ENCODE measurements at regions not wholly inside any gene's neighbourhood (a gene's known extent, or its start where the extent isn't known, plus 50 kb on each side); places are given as distances from the start of the nearest gene placed in this dataset.
"Not testable (repeated sequence)": the region's sequence is repeated elsewhere in the genome, so short reads cannot be mapped to it uniquely, and the experiment has no call there.

DNA sequence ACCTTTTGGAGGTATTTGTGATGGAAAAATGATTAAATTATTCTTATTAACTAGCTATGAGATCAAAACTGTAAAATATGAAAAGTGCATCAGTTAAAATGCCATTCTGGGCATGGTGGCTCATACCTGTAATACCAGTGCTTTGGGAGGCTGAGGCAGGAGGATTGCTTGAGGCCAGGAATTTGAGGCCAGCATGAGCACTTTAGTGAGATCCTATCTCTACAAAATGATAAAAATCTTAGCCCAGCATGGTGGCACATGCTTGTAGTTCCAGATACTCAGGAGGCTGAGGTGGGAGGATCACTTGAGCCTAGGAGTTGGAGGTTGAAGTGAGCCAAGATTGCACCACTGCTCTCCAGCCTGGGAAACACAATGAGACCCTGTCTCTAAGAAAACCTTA is 252.5 kb upstream of the SEMA6A start:
- no peak for DNase-seq

DNA sequence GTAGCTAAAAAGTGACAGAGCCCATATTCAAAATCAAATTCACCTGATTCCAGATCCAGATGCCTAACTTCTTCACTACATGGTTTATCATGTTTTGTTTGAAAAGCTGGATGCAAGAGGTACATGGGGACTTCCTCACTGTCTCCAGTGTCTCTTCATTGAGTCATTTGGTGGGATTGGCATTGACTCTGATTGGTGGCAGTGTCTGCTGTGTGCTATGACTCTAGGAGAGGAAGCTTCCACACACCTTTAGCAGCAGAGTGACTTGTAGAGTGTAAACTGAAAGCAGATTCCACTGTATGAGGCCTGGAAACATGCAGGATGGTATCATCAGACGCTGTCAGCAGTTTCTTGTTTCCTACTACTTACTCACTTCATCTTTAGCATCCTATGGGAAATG is 250.9 kb upstream of the SEMA6A start:
- DNase-seq, result no peak

DNA sequence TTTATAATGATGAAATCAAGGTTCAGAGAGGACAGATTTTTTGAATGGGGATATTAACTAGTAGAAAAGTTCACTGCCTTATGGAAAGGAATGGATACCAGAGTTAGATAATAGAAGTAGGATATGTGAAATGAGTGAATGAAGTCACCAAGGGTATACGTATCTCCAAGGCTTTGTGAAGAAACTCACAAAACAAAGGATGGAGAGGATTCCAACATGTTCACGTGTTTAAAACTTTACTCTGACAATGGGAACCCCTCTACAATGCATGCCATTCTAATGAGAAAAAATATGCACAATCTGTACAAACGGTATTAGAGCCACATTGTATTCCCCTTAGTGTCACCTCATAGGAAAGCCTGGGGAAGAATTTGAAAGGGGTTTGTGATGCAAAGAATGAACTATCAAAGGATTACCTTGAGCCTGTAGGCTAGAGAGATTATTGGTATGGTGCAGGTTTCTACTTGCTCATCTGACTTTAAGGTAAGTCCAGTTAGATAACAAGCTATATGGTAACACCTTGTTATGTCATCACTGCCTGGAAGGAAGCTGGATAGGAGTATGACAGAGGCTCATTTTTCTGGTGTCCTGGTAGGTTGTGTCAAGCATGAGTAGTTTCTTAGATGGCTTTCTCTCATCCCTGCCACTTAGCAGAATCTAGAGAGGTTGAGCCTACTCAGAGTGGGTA is 250.3 kb upstream of the SEMA6A start:
- DNase-seq, result no peak

- no peak for DNase-seq
These were observed 240.2 kb upstream of the SEMA6A start for GRCh38 chr5:116814626-116815385.

DNA sequence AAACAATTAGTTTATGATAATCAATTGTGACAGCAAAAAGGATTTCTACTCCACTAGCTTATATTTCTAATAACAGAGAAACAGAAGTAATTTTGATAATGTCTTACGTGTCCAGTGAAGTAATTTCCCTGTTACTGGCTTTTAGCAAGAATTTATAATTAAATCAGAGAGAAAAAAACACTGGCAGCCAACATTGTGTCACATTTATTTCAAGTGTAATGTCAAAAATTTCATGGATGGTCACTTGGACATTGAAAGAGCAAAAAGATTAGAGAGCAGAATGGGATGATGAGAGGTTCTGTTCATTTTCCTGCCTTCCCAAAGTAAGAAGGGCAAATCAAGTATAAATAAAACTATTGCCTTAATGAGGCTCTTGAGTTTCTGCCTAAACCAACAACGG is 239.3 kb upstream of the SEMA6A start:
- DNase-seq, result no peak

DNA sequence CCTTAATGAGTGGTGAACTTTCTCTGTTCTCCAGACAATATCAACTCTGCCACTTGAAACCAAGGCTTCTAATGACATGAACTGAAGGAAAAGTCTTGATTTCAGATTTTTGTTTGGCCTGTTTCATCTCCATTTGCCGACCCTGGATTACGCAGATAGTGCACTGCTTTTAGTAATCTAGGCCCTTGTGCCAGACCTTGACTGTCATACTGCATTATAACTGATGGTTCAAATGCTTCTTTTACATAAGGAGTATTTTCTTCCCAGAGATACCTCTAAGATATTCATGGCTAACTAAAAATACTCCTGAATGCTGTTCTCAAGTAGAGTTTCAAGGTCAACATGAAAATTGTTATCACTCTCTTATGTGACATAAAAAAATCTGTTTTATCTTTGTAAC is 238.7 kb upstream of the SEMA6A start:
- DNase-seq, result no peak

- no peak for DNase-seq
These were observed 236.3 kb upstream of the SEMA6A start for GRCh38 chr5:116810951-116811350.

- no peak for DNase-seq
These were observed 232.2 kb upstream of the SEMA6A start for GRCh38 chr5:116806836-116807235.

- DNase-seq, result no peak
These were observed 224.8 kb upstream of the SEMA6A start for GRCh38 chr5:116799401-116799800.

DNA sequence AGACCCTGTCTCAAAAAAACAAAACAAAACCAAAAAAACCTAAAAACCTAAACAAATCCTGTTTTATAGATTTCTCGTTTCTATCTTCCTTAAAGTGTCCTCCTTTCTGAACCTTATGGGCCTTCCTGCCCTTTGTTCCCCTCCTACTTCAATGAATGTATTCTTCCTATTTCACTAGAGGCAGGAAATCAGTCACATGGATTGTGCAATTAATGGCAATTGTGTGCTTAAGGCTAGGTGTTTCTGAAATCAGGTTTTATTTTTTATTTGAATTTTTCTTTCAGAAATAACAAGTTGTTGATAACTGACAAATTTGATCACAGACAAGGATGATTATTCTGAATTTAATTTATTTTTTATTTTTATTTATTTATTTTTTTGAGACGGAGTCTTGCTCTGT is 220.6 kb upstream of the SEMA6A start:
- DNase-seq, result no peak

GRCh38 chr5:116789522-116789921 is 214.9 kb upstream of the SEMA6A start:
- DNase-seq, result no peak

DNA sequence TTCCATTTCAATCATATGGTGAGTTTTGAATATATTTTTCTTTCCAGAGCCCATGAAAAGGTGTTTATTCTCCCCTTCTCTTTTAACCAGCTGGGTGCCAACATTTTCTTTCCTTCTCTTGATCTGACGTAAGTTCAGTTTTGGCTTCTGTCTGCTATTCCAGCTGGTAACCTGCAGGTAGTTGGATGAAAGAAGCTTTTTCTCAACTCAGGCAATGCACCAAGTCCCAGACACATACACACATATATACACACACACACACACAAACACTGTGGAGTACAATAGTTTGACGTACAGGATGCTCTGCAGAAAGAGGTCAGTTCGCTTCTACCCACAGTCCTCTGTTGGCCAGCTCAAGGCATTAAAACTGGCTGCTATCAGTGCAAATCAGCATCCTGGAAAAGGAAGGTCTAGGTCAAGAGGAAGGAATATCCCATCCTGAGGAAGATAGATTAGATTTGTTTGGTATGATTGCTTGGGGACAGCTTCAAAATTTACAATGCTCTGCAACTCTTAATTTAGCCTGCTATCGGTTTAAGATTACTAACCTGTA is 214.3 kb upstream of the SEMA6A start:
- DNase-seq, result no peak

- no peak for DNase-seq
These were observed 212.9 kb upstream of the SEMA6A start for GRCh38 chr5:116787570-116787969.

DNA sequence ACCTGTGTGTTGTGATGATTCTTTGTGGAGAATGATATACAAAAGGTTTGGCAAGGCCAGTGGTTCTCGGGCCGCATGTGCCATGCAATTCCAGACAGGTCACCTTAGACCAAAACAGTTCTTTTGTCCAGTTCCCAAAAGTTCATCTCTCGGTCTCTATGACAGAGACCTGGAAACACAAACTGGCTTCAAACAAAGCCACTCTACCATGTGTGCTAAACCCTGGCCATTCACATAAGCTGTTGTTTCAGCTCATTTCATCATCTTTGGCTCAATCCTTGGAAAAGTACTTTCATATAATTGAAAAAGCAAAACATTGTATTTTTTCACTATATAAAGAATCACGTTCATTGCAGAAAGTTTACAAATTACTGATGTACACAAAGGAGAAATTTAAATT is 210.5 kb upstream of the SEMA6A start:
- DNase-seq, result no peak

- no peak for DNase-seq
These were observed 205.2 kb upstream of the SEMA6A start for GRCh38 chr5:116779846-116780245.

DNA sequence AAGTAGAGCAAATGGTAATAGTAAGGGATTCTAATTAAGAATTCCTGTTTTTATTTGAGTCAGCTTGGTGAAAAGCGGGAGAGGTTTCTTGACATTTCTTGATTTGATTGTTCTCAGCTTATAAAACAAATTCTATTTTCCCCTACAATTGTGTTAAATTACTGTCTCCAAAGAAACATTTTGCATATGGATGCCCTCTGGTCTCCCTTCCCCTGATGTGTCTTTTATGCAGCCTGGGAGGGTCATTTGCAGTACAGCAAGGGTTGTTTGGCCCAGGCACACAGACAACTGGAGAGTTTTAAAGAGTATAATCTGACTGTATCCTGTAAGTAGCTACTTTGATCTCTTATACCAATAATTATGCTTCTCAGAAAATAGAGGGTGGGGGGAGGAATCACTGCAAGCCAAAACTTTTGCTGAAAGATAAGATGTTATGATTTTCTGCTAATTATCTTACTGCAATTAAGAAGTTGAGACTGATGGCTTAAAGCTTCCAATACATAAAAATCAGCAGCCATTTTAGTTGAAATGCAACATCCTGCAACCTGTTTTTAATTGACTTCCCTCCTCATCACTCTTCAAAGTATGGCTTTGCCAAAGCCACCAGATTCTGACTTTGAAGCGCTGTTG is 204.1 kb upstream of the SEMA6A start:
- DNase-seq, result no peak

DNA sequence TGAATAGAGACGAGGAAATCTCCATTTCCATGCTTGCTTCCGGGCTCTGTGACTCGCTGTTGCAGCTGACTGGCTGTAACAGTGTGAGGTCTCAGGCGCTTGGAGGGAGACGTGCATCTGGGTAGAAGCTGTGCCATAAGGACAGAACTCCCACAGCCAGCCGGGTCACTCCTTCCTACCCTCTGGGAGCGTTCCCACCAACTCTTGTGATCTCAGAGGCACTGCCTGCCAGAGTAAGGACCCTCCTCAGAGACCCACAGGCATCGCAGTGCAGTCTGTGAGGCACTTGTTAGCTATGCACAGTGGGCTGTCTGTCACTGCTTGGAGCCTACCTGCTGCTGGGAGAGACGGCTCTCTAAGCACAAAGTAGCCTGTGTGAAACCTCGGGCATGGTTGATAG is 203.4 kb upstream of the SEMA6A start:
- peak in 34 of 58 donors; percentile 1 to 64 (median 14) for DNase-seq

DNA sequence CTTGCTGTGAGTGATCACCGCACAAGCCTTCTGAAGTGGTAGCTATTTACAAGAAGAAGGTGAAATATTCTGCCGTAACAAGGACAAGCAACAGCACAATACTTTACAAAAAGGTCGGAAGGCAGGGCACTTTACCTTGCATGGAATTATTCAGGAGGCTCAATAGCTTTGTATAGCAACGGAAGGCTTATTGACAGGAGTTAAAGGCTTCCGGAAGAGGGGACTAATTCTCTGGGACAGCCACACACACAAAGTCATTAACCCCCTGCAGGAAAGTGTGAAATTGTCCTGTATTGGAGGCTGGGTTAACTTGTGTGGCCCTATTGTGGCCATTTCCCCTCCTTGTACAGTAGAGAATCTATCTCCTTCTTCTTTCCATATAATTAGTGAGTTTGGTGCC is 199.3 kb upstream of the SEMA6A start:
- no peak for DNase-seq

- no peak for DNase-seq
These were observed 198.2 kb upstream of the SEMA6A start for GRCh38 chr5:116772806-116773205.

DNA sequence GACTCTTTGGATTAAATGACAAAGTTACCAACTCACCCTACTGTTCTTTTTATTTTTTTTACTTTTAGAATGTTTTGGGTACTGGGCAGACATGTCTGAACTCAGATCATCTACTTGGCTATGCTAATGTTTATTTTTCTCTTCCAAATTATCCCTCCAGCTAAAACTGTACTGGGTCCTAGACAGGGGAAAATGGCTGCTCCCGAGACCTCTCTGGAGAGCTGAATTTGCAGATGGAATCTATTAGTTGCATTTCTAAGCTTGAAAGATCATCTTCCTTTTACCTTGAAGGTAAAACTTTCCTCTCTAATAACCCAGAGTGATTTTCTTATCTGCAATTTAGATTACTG is 197.5 kb upstream of the SEMA6A start:
- no peak for DNase-seq

DNA sequence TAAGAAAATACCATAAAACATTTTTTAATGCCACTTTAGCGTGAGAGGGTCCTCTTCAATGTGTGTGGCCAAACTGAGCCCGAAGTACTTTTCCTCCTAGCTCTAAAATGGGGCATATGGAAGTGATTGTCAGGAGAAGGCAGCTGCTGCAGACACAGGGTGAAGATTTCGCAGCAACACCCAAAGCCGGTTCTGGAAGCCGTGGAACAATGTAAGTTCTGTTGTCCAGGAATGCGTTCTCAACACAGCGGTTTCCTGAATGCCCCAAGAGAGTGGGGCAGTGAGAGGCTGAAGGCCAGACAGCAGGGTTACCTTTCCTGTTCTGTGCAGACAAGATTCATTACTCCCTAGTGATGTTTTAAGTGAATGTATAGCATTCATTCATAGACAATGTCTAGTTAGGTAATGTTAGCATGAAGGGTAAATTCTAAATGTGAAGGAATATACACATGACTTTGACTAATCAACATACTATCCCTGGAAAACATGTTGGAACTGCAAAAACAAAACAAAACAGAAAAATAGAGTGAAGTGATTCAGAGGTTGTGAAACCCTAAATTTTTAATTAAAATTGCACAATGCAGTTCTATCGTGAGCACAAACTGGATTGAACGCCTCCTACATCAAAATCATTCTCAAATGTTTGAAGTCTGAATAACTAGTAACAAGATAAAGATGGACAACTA is 197.0 kb upstream of the SEMA6A start:
- no peak for DNase-seq

DNA sequence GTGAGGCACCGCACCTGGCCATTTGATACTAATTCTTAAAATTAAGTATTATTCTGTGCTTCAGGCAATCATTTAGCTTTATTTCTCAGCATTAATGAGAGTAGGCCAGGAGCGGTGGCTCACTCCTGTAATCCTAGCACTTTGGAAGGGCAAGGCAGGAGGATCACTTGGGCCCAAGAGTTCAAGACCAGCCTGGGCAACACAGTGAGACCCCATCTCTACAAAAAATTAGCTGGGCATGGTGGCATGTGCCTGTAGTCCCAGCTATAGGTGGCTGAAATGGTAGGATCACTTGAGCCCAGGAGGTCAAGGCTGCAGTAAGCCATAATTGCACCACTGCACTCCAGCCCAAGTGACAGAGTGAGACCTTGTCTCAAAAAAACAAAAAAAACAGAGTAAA is 195.3 kb upstream of the SEMA6A start:
- not testable (repeated sequence) for DNase-seq
